Right lobe of liver (tissue), 4 donors: ENCODE measurements at regions not wholly inside any gene's neighbourhood (a gene's known extent, or its start where the extent isn't known, plus 50 kb on each side); places are given as distances from the start of the nearest gene placed in this dataset.

Source experiments
- POLR2A ChIP-seq: fragments of 450-650 bp; IDR thresholded peaks from one replicate; pipeline ENCODE4 v1.6.1; 2017; ENCODE audit warnings: antibody characterized with exemption, mild to moderate bottlenecking
- TF ChIP-seq, protein P1 (sequence below), 4 donors: fragments of 200-600 bp in 3 of 4; fragments of 450-650 bp in 1 of 4; IDR thresholded peaks; one replicate each; pipeline versions ENCODE4 v1.5.1 to v1.8.0; 2016 to 2022; ENCODE audit warnings: antibody characterized with exemption in 4 of 4, mild to moderate bottlenecking in 2 of 4
- donor health status: DM: no; HTN: no; CAD: no.
- donor health status: DM: no; HTN: no; CAD: no.
- donor health status: DM: no; HTN: yes; CAD: no.

DNA sequence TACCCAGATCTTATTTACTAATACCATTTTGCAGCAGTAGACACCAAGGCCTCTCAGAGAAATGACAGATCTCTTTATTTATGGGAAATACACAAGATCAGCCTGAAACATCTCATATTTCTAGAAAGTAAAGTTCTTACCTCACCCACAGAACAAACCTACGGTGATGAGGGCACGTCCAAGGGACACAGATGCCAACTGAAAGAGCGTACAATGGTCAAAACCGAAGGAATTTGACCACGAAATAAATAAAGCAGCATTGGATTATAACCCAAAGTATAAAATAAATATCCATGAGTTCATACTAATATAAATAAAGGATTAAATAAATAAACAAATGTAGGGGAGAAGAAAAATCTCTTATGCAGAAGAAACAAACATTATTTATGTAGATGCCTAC lies 747.0 kb downstream of the TNS3 start:
- TF ChIP-seq, protein P1, sequence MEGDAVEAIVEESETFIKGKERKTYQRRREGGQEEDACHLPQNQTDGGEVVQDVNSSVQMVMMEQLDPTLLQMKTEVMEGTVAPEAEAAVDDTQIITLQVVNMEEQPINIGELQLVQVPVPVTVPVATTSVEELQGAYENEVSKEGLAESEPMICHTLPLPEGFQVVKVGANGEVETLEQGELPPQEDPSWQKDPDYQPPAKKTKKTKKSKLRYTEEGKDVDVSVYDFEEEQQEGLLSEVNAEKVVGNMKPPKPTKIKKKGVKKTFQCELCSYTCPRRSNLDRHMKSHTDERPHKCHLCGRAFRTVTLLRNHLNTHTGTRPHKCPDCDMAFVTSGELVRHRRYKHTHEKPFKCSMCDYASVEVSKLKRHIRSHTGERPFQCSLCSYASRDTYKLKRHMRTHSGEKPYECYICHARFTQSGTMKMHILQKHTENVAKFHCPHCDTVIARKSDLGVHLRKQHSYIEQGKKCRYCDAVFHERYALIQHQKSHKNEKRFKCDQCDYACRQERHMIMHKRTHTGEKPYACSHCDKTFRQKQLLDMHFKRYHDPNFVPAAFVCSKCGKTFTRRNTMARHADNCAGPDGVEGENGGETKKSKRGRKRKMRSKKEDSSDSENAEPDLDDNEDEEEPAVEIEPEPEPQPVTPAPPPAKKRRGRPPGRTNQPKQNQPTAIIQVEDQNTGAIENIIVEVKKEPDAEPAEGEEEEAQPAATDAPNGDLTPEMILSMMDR (IDR thresholded peaks at IDR 0.05): no peak
- TF ChIP-seq POLR2A: no peak
